ENCODE measurements at regions not wholly inside any gene's neighbourhood (a gene's known extent, or its start where the extent isn't known, plus 50 kb on each side); places are given as distances from the start of the nearest gene placed in this dataset.

GRCh38 chr4:56181140-56181953 is 205.9 kb downstream of the AASDH start:
- TF ChIP-seq, protein P1, sequence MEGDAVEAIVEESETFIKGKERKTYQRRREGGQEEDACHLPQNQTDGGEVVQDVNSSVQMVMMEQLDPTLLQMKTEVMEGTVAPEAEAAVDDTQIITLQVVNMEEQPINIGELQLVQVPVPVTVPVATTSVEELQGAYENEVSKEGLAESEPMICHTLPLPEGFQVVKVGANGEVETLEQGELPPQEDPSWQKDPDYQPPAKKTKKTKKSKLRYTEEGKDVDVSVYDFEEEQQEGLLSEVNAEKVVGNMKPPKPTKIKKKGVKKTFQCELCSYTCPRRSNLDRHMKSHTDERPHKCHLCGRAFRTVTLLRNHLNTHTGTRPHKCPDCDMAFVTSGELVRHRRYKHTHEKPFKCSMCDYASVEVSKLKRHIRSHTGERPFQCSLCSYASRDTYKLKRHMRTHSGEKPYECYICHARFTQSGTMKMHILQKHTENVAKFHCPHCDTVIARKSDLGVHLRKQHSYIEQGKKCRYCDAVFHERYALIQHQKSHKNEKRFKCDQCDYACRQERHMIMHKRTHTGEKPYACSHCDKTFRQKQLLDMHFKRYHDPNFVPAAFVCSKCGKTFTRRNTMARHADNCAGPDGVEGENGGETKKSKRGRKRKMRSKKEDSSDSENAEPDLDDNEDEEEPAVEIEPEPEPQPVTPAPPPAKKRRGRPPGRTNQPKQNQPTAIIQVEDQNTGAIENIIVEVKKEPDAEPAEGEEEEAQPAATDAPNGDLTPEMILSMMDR (IDR thresholded peaks at IDR 0.05; ENCODE audit: insufficient read depth, low read length), result no peak
- peak; percentile 51; the same call in 1 of the 2 replicates for TF ChIP-seq SPI1 (IDR thresholded peaks at IDR 0.05; ENCODE audit: borderline replicate concordance, low read depth)
